Upper lobe of left lung (tissue), 6 donors: ENCODE measurements at regions not wholly inside any gene's neighbourhood (a gene's known extent, or its start where the extent isn't known, plus 50 kb on each side); places are given as distances from the start of the nearest gene placed in this dataset.
"Not testable (repeated sequence)": the region's sequence is repeated elsewhere in the genome, so short reads cannot be mapped to it uniquely, and the experiment has no call there.

Experiments
- ATAC-seq, 2 donors: fragments of 200-7000 bp; cut with Tn5 transposase; one replicate each; pipeline ENCODE4 v1.9.1; 2022; ENCODE audit warnings: mild to moderate bottlenecking in 2 of 2, moderate library complexity in 2 of 2; ENCODE audit not compliant: low FRiP score in 2 of 2
- DNase-seq, 2 donors: peaks; one replicate each; pipeline ENCODE4 v3.0.0-alpha.2; 2019 to 2020
- H3K27ac ChIP-seq, 4 donors: fragments of 200-600 bp; sonication (generic); one replicate each; pipeline ENCODE4 v1.5.1; 2016 to 2019
- H3K27me3 ChIP-seq, 4 donors: fragments of 200-600 bp; sonication (generic); one replicate each; pipeline ENCODE4 v1.5.1; 2017 to 2019
- H3K36me3 ChIP-seq, 4 donors: fragments of 200-600 bp; sonication (generic); one replicate each; pipeline ENCODE4 v1.5.1; 2016 to 2019
- H3K4me1 ChIP-seq, 4 donors: fragments of 200-600 bp; sonication (generic); one replicate each; pipeline ENCODE4 v1.5.1; 2018 to 2019
- H3K4me3 ChIP-seq, 4 donors: fragments of 200-600 bp; sonication (generic); one replicate each; pipeline ENCODE4 v1.5.1; 2017 to 2019; ENCODE audit warnings: mild to moderate bottlenecking in 2 of 4, moderate library complexity in 1 of 4
- H3K9me3 ChIP-seq, 4 donors: fragments of 200-600 bp; sonication (generic); one replicate each; pipeline ENCODE4 v1.5.1; 2018 to 2019
- EP300 ChIP-seq, 4 donors: sonication (generic); formaldehyde crosslinking; IDR thresholded peaks; one replicate each; pipeline ENCODE4 v1.5.1; 2017; ENCODE audit warnings: antibody characterized with exemption in 4 of 4, control low read depth in 2 of 4
- POLR2A ChIP-seq, 4 donors: fragments of 450-650 bp; IDR thresholded peaks; one replicate each; pipeline ENCODE4 v1.5.1; 2016 to 2017; ENCODE audit warnings: antibody characterized with exemption in 4 of 4, mild to moderate bottlenecking in 2 of 4
- POLR2AphosphoS5 ChIP-seq, 2 donors: sonication (generic); formaldehyde crosslinking; IDR thresholded peaks; one replicate each; pipeline ENCODE4 v1.5.1; 2017; ENCODE audit warnings: antibody characterized with exemption in 2 of 2
- WGBS, 2 donors: methylation state at CpG; one replicate each; pipeline ENCODE4 v1.1.5; 2017 to 2018; 5-methylcytosine and 5-hydroxymethylcytosine counted together
- TF ChIP-seq, protein P1 (sequence below), 6 experiments: fragments of 450-650 bp in 4 of 6; fragments of 200-600 bp in 2 of 6; sonication (generic) in 2 of 6; IDR thresholded peaks; one replicate each; pipeline ENCODE4 v1.5.1; 2016 to 2019; ENCODE audit warnings: antibody characterized with exemption in 6 of 6
- donor health status: DM: no; HTN: no; CAD: no; lungs with moderate emphysema.
- donor health status: DM: no; HTN: yes; CAD: no; lungs with severe emphysema.

DNA sequence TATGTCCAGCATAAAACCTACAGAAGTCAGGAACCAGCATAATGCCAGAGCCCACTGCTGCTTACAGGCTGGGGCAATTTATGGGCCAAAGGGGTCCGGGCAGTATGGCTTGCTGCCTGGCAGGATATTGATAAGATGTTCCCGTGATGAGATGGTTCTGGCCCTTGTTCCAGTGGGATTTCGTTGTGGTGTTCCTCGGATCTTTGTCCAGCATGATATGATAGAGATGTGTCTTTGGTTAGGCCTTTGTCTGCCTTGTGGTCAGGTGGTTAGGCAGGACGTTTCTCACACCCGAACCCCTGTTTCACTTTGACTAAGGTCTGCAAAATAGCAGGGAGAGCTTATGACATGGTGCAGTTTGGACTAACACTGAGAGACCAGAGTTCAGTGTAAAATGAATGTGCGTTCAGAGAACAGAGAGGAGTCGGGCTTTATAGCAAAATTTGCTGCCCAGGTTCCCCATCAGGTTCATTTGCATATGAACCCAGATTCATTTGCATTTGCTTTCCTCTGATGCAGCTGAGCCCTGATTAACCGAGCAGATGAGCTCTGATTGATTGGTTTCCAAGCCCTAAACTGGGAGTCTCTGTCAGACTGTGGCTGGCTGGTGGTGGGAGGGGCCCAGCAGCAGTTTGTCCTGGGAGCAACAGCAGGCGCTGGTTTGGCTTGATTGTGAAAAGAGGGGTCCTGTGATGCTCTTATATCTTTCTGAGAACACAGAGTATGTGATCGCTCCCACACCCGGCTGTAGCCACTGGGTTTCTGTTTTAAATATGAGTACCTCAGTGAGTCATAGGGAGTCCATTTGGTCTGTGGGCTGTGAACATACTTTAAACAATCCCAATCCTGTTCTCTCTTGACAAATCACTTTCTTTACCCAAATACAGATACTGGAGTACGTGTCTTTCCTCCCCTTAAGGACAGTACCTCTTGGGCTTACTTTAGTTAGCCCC lies 156.3 kb upstream of the PZP start:
- DNase-seq, result no peak
- Histone ChIP-seq H3K27me3 (no peaks in the 10 kb centered on the region), H3K4me1 (no peaks in the 10 kb centered on the region), H3K36me3 (no peaks in the 10 kb centered on the region), H3K4me3 (no peak overlapping the region), H3K27ac (no peak overlapping the region), H3K9me3 (no peaks in the 10 kb centered on the region)
- ATAC-seq, result peak in 1 of 2 donors; percentile 45
- WGBS, 2 donors, result 52 to 56% methylated on average over 13 of the region's 13 CpGs
- TF ChIP-seq POLR2AphosphoS5 (IDR thresholded peaks at IDR 0.05) (no peak), EP300 (IDR thresholded peaks at IDR 0.05) (no peak), POLR2A (IDR thresholded peaks at IDR 0.05) (no peak)
- TF ChIP-seq, protein P1, sequence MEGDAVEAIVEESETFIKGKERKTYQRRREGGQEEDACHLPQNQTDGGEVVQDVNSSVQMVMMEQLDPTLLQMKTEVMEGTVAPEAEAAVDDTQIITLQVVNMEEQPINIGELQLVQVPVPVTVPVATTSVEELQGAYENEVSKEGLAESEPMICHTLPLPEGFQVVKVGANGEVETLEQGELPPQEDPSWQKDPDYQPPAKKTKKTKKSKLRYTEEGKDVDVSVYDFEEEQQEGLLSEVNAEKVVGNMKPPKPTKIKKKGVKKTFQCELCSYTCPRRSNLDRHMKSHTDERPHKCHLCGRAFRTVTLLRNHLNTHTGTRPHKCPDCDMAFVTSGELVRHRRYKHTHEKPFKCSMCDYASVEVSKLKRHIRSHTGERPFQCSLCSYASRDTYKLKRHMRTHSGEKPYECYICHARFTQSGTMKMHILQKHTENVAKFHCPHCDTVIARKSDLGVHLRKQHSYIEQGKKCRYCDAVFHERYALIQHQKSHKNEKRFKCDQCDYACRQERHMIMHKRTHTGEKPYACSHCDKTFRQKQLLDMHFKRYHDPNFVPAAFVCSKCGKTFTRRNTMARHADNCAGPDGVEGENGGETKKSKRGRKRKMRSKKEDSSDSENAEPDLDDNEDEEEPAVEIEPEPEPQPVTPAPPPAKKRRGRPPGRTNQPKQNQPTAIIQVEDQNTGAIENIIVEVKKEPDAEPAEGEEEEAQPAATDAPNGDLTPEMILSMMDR (IDR thresholded peaks at IDR 0.05), result no peak

DNA sequence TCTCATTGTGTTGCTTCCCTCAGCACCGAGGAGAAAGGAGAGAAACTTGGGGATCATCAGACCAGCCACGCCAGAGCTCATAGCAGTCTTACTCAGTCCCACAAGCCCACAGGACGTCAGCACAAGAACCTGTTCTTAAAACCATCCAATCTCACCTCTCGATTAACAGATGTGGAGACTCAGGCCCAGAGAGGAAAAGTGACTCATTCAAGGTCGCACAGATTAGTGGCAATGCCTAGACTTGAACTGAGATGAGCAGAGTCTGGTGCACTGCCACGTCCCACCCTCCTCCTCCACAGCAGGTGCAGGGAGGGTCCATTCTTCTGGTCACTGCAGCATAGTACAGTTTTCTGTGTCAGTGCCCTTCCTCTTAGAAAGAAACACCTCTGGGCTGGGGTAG lies 154.9 kb upstream of the PZP start:
- Histone ChIP-seq H3K4me1 (no peaks in the 10 kb centered on the region), H3K27me3 (no peaks in the 10 kb centered on the region), H3K9me3 (no peaks in the 10 kb centered on the region), H3K27ac (no peak overlapping the region), H3K4me3 (no peak overlapping the region), H3K36me3 (no peaks in the 10 kb centered on the region)
- 75 to 81% methylated on average over 1 to 6 of the region's 6 CpGs for WGBS, 2 donors
- ATAC-seq (no peak), DNase-seq (no peak)
- no peak for TF ChIP-seq POLR2AphosphoS5 (IDR thresholded peaks at IDR 0.05)
- TF ChIP-seq, protein P1 (IDR thresholded peaks at IDR 0.05), result no peak
- TF ChIP-seq EP300 (IDR thresholded peaks at IDR 0.05), result no peak
- no peak for TF ChIP-seq POLR2A (IDR thresholded peaks at IDR 0.05)

DNA sequence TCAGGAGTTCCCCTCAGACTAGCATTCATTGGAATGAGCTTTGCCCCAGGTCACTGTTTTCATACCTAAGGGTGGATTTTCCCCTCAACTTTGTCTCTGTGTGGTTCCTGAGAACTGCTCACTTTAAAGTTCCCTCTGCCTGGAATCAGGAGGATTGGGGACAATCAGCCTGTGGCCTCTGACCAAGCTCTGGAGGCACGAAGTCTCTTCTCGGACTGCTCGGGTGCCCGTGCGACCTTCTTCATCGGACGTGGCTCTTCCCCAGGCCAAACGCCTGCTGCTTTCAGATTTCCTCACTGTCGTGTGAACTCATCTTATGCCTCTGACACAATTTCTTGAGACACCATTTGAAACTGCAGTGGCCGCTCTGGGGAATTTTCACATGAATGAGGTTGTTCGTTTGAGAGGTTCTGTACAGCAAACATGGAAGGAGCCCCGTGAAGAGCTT lies 153.7 kb upstream of the PZP start:
- no peak overlapping the region for H3K4me3 ChIP-seq
- H3K4me1 ChIP-seq, result no peaks in the 10 kb centered on the region
- 70 to 78% methylated on average over 12 of the region's 12 CpGs for WGBS, 2 donors
- H3K27ac ChIP-seq, result no peak overlapping the region
- no peaks in the 10 kb centered on the region for H3K9me3 ChIP-seq
- H3K36me3 ChIP-seq, result no peaks in the 10 kb centered on the region
- H3K27me3 ChIP-seq, result no peaks in the 10 kb centered on the region
- ATAC-seq (no peak), DNase-seq (no peak)
- no peak for TF ChIP-seq EP300 (IDR thresholded peaks at IDR 0.05)

DNA sequence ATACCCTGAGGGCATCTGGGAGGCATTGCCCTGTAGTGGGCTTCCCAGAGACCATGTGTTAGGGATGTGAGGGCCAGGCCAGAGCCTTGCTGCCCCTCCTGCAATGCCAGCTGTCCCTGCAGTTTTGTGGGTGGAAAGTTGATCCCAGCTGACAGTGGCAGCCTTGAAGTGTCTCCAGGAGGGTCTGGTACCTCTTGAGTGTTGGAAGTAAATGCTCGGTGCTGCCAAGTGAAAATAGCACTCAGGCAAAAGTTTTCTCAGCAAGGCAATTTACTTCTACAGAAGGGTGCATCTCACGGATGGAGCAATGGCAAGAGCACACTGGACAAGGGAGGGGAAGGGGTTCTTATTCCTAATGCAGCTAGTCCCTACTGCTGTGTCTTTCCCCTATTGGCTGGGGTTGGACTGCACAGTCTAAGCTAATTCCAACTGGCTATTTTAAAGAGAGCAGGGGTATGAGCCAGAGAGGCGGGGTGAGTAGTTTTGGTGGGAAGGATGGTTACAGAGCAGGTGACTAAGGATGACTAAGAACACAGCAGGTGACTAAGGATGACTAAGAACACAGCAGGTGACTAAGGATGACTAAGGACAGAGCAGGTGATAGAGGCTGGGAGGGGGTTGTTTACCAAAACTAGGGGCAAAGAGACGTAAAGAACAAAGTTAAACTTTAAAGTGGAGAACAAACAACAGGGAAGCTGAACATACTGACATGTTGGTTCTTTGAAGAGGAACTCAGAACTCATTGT lies 146.0 kb upstream of the PZP start:
- not testable (repeated sequence) for DNase-seq, H3K36me3 ChIP-seq, H3K27ac ChIP-seq, ATAC-seq, H3K4me1 ChIP-seq, H3K4me3 ChIP-seq, H3K27me3 ChIP-seq
- H3K9me3 ChIP-seq, result peaks cover 7 to 19% (median 18%) of the 10 kb centered on the region in 4 donors
- 89 to 92% methylated on average over 3 to 4 of the region's 4 CpGs for WGBS, 2 donors

DNA sequence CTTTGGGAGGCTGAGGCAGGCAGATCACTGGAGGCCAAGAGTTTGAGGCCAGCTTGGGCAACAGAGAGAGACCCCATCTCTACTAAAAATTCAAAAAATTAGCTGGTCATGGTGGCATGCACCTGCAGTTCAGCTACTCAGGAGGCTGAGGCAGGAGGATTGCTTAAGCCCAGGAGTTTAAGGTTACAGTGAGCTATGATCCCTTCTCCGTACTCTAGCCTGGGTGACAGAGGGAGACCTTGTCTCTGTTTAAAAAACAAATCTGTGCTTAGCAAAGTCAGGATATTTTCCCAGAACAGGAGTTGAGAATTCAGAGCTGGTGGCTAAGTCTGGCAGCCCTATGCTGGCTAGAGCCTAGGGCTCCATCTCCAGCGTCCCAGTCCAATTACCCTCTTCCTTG lies 142.9 kb upstream of the PZP start:
- 93 to 97% methylated on average over 2 of the region's 2 CpGs for WGBS, 2 donors
- ATAC-seq, result no peak
- no peaks in the 10 kb centered on the region for H3K36me3 ChIP-seq

More for the DNA sequence above, 142.9 kb upstream of the PZP start:
- Histone ChIP-seq H3K27me3 (no peaks in the 10 kb centered on the region), H3K4me3 (no peak overlapping the region), H3K27ac (no peak overlapping the region), H3K4me1 (no peaks in the 10 kb centered on the region), H3K9me3 (peaks cover 7 to 19% (median 18%) of the 10 kb centered on the region in 4 donors)
- no peak for DNase-seq
- TF ChIP-seq EP300 (IDR thresholded peaks at IDR 0.05) (no peak), POLR2AphosphoS5 (IDR thresholded peaks at IDR 0.05) (no peak), POLR2A (IDR thresholded peaks at IDR 0.05) (no peak)
- TF ChIP-seq, protein P1 (IDR thresholded peaks at IDR 0.05), result no peak
